ENCODE measurements at regions not wholly inside any gene's neighbourhood (a gene's known extent, or its start where the extent isn't known, plus 50 kb on each side); places are given as distances from the start of the nearest gene placed in this dataset.
"Not testable (repeated sequence)": the region's sequence is repeated elsewhere in the genome, so short reads cannot be mapped to it uniquely, and the experiment has no call there.

DNA sequence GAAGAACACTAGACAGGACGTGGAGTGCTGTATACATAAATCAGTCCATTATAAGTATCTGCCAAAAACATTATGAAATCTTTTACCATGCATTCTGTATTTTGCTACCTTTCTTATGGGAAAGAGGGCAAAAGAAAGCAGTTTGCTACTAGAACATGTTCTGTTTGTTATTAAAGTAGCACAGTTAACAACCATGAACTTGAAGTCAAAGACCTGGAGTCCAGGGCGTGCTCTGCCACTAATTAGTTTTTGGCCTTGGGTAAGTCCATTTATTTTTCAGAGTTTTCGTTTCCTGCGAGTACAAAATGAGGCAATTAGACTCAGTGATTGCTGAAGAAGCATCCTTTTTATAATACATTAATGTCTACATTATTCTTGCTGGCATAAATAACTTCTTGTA, 143.3 kb upstream of the AGTR1 start:
- DNase-seq (ENCODE audit: low spot score): no peak
- in situ Hi-C loops (cut with MboI; ENCODE audit: low pct_unique_long_range_greater_than_20kb, low sequenced_read_pairs, unreplicated experiment): no loop called here
- TF ChIP-seq, protein P1, sequence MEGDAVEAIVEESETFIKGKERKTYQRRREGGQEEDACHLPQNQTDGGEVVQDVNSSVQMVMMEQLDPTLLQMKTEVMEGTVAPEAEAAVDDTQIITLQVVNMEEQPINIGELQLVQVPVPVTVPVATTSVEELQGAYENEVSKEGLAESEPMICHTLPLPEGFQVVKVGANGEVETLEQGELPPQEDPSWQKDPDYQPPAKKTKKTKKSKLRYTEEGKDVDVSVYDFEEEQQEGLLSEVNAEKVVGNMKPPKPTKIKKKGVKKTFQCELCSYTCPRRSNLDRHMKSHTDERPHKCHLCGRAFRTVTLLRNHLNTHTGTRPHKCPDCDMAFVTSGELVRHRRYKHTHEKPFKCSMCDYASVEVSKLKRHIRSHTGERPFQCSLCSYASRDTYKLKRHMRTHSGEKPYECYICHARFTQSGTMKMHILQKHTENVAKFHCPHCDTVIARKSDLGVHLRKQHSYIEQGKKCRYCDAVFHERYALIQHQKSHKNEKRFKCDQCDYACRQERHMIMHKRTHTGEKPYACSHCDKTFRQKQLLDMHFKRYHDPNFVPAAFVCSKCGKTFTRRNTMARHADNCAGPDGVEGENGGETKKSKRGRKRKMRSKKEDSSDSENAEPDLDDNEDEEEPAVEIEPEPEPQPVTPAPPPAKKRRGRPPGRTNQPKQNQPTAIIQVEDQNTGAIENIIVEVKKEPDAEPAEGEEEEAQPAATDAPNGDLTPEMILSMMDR (IDR thresholded peaks at IDR 0.05; ENCODE audit: extremely low read depth, insufficient read depth, missing control alignments): no peak

DNA sequence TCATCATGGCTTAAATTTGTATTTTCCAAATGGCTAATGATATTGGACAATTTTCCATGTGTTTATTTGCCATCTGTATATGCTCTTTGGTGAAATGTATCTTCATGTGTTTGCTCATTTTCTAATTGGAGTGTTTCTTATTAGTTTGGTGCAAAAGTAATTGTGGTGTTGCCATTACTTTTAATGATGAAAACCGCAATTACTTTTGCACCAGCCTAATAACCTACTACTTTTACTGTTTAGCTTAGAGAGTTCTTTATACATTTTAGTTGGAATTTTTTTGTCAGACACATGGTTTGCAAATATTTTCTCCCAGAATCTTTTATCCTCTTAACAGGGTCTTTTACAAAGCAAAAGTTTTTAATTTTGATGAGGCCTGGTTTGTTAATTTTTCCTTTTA, 141.0 kb upstream of the AGTR1 start:
- TF ChIP-seq, protein P1 (IDR thresholded peaks at IDR 0.05; ENCODE audit: extremely low read depth, insufficient read depth, missing control alignments): no peak

DNA sequence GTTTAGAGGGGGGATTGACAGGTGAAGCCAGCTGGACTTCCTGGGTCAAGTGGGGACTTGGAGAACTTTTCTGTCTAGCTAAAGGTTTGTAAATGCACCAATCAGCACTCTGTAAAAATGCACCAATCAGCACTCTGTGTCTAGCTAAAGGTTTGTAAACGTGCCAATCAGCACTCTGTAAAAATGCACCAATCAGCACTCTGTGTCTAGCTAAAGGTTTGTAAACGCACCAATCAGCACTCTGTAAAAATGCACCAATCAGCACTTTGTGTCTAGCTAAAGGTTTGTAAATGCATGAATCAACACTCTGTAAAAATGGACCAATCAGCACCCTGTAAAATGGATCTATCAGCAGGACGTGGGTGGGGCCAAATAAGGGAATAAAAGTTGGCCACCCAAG, 120.1 kb upstream of the AGTR1 start:
- in situ Hi-C loops (cut with MboI; ENCODE audit: low pct_unique_long_range_greater_than_20kb, low sequenced_read_pairs, unreplicated experiment): not testable (repeated sequence)

More for the DNA sequence above, 141.0 kb upstream of the AGTR1 start:
- in situ Hi-C loops (cut with MboI; ENCODE audit: low pct_unique_long_range_greater_than_20kb, low sequenced_read_pairs, unreplicated experiment): no loop called here
- DNase-seq (ENCODE audit: low spot score): no peak

DNA sequence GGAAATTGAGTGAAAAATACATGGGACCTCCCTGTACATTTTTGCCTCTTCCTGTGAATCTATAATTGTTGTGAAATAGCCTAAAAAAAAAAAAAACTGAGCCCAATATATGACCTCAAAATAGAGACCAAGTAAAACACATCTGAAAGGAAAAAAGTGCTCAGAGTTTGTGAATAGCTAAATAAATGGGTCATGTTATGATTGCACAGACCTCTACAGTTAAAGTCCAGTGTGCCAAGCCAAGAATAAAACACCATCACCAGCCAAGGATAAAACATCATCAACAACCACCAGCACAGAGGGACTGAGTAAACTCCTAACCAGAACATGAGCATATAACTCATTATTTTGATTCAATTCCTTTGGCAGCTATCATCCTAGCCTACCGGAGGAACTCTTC, 115.6 kb upstream of the AGTR1 start:
- in situ Hi-C loops (cut with MboI; ENCODE audit: low pct_unique_long_range_greater_than_20kb, low sequenced_read_pairs, unreplicated experiment): no loop called here
- TF ChIP-seq, protein P1 (IDR thresholded peaks at IDR 0.05; ENCODE audit: extremely low read depth, insufficient read depth, missing control alignments): no peak
- no peak for DNase-seq (ENCODE audit: low spot score)

More for the DNA sequence above, 120.1 kb upstream of the AGTR1 start:
- DNase-seq (ENCODE audit: low spot score): not testable (repeated sequence)

DNA sequence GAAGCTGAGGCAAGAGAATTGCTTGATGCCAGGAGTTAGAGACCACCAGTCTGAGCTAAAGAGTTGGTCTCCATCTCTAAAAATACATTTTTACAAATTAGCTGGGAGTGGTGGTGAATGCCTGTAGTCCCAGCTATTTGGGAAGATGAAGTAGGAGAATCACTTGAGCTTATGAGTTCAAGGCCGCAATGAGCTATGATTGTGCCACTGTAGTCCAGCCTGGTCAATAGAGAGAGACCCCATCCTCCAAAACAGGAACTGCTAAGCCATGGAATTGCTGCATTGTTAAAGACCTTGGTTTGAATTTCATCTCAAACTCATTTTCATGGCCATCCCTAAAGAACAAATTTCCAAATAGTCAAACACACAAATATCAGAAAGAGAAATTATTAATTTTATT, 113.9 kb upstream of the AGTR1 start:
- no peak for DNase-seq (ENCODE audit: low spot score)
- in situ Hi-C loops (cut with MboI; ENCODE audit: low pct_unique_long_range_greater_than_20kb, low sequenced_read_pairs, unreplicated experiment): no loop called here
- TF ChIP-seq, protein P1 (IDR thresholded peaks at IDR 0.05; ENCODE audit: extremely low read depth, insufficient read depth, missing control alignments): no peak

DNA sequence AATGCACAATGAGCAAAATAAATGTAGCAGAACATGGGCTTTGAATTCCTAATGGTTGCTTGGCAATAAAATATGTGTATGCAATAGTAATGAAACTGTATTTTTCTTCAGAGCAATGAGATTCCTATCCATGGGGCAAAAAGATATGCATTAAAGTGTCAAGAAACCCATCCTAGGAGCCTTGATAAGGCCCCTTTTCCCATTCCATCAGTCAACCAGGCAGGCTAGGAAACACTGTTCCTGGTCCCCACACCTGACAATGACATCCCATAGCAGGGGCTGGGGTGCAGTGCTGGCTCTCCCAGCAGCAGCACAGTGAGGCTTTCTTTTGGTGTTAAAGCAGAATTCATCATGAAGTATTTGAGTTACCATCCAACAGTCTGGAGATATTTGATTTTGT, 113.3 kb upstream of the AGTR1 start:
- no peak for DNase-seq (ENCODE audit: low spot score)
- in situ Hi-C loops (cut with MboI; ENCODE audit: low pct_unique_long_range_greater_than_20kb, low sequenced_read_pairs, unreplicated experiment): no loop called here
- TF ChIP-seq, protein P1 (IDR thresholded peaks at IDR 0.05; ENCODE audit: extremely low read depth, insufficient read depth, missing control alignments): no peak

DNA sequence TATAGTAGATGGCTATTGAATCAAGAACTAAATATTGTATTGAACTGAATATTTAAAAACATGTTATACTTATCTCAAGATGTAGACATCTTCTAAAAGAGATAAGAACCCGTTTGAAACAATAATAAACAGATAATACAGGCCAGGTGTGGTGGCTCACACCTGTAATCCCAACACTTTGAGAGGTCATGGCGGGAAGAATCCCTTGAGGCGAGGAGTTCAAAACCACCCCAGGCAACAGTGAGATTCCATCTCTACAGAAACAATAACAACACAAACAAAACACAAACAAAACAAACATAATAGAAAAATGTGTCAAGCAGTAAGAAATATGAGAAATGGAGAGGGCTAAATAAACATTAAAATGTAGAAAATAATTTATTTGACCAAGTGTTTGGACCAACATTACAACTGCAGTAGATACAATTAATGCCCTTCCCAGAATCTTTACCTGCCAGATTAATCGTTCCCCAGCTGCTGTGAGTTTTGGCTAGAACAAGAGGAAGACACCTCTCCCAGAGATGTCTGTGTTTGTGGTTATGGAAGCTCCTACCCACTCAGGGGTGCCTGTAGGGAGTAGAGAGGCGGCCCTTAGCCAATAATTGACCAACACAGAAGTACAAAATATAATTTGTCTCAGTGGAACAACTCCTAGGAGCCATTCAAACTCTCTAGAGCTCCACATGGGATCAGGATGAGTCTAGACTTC, 111.9 kb upstream of the AGTR1 start:
- in situ Hi-C loops (cut with MboI; ENCODE audit: low pct_unique_long_range_greater_than_20kb, low sequenced_read_pairs, unreplicated experiment): no loop called here
- TF ChIP-seq, protein P1 (IDR thresholded peaks at IDR 0.05; ENCODE audit: extremely low read depth, insufficient read depth, missing control alignments): no peak
- no peak for DNase-seq (ENCODE audit: low spot score)

Data from GM13977 (cell line).